Gastroesophageal sphincter (tissue), 4 donors: ENCODE measurements at regions not wholly inside any gene's neighbourhood (a gene's known extent, or its start where the extent isn't known, plus 50 kb on each side); places are given as distances from the start of the nearest gene placed in this dataset.

Source experiments
- ATAC-seq: fragments of 150-250 bp; one replicate; pipeline ENCODE4 v1.9.1; 2016; ENCODE audit warnings: mild to moderate bottlenecking, moderate library complexity
- H3K27ac ChIP-seq, 4 donors: fragments of 200-600 bp; sonication (generic) in 3 of 4; 1 replicate in 3 of 4; 2 replicates in 1 of 4; pipeline ENCODE4 v1.5.1; 2016 to 2019
- H3K27me3 ChIP-seq: fragments of 200-600 bp; sonication (generic); one replicate; pipeline ENCODE4 v1.5.1; 2019
- H3K36me3 ChIP-seq, 2 donors: fragments of 200-600 bp; sonication (generic); one replicate each; pipeline ENCODE4 v1.5.1; 2019; ENCODE audit warnings: control low read depth in 1 of 2
- H3K4me1 ChIP-seq, 3 donors: fragments of 200-600 bp; sonication (generic); 1 replicate in 2 of 3; 2 replicates in 1 of 3; pipeline ENCODE4 v1.5.1; 2016 to 2019; ENCODE audit warnings: control low read depth in 2 of 3
- H3K4me3 ChIP-seq, 2 donors: fragments of 200-600 bp; sonication (generic); one replicate each; pipeline ENCODE4 v1.5.1; 2019; ENCODE audit warnings: mild to moderate bottlenecking in 1 of 2, moderate library complexity in 1 of 2
- H3K9me3 ChIP-seq, 3 donors: fragments of 200-600 bp; sonication (generic); one replicate each; pipeline ENCODE4 v1.5.1; 2017 to 2019; ENCODE audit warnings: control low read depth in 2 of 3
- EP300 ChIP-seq: sonication (generic); formaldehyde crosslinking; IDR thresholded peaks from one replicate; pipeline ENCODE4 v1.6.1; 2017; ENCODE audit warnings: antibody characterized with exemption, mild to moderate bottlenecking
- POLR2A ChIP-seq, 2 donors: fragments of 450-650 bp; IDR thresholded peaks; one replicate each; pipeline ENCODE4 v1.6.1; 2017; ENCODE audit warnings: antibody characterized with exemption in 2 of 2, mild to moderate bottlenecking in 2 of 2, moderate library complexity in 1 of 2
- POLR2AphosphoS5 ChIP-seq: sonication (generic); formaldehyde crosslinking; IDR thresholded peaks from one replicate; pipeline ENCODE4 v1.6.1; 2017; ENCODE audit warnings: antibody characterized with exemption
- WGBS, 2 donors: methylation state at CpG; one replicate each; pipeline ENCODE4 v1.1.5; 2018; ENCODE audit warnings: low coverage in 1 of 2; 5-methylcytosine and 5-hydroxymethylcytosine counted together
- TF ChIP-seq, protein P1 (sequence below), 4 experiments: fragments of 200-600 bp in 2 of 4; fragments of 450-650 bp in 2 of 4; sonication (generic) in 1 of 4; IDR thresholded peaks; one replicate each; pipeline ENCODE4 v1.5.1; 2017 to 2019; ENCODE audit warnings: antibody characterized with exemption in 4 of 4, mild to moderate bottlenecking in 2 of 4, moderate library complexity in 2 of 4

- Histone ChIP-seq H3K27me3 (no peaks in the 10 kb centered on the region), H3K4me1 (peaks cover 0 to 33% (median 9%) of the 10 kb centered on the region in 3 donors), H3K4me3 (no peak overlapping the region), H3K27ac (peak overlapping the region in 2 of 4 donors; percentile 5 to 23), H3K36me3 (no peaks in the 10 kb centered on the region), H3K9me3 (no peaks in the 10 kb centered on the region)
- no peak for TF ChIP-seq POLR2A (IDR thresholded peaks at IDR 0.05)
- no peak for TF ChIP-seq EP300
- 62 to 63% methylated on average over 8 to 10 of the region's 12 CpGs for WGBS, 2 donors
- ATAC-seq, result no peak
Observed at GRCh38 chr9:16152276-16153101, 599.6 kb downstream of the CCDC171 start.

DNA sequence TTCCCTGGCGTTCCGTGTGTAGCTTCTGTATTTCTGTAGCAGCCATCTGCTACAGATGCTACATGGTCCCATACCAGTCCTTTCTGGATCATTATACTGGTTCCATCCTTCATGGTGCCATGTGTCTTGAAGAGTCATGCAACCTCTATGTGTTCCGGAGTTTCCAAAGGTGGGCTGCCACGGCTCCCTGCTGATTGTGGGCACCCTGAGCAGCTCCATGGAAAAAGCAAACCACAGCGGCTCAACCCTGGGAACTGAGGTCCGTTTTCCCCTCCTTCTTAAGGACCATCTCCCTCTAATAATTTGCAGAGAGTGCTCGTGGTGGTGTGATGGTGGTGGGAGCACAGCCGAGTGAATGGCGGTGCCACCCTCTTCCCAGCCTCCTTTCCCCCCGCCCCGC lies 600.4 kb downstream of the CCDC171 start:
- H3K27me3 ChIP-seq, result no peaks in the 10 kb centered on the region

GRCh38 chr9:16153741-16154140 lies 600.9 kb downstream of the CCDC171 start:
- no peaks in the 10 kb centered on the region for H3K9me3 ChIP-seq
- H3K4me3 ChIP-seq, result no peak overlapping the region
- ATAC-seq, result no peak
- H3K27me3 ChIP-seq, result no peaks in the 10 kb centered on the region
- WGBS, 2 donors, result 80 to 92% methylated on average over 2 of the region's 2 CpGs
- H3K4me1 ChIP-seq, result peaks cover 0 to 33% (median 9%) of the 10 kb centered on the region in 3 donors
- TF ChIP-seq POLR2AphosphoS5 (no peak), EP300 (no peak), POLR2A (IDR thresholded peaks at IDR 0.05) (no peak)
- TF ChIP-seq, protein P1, sequence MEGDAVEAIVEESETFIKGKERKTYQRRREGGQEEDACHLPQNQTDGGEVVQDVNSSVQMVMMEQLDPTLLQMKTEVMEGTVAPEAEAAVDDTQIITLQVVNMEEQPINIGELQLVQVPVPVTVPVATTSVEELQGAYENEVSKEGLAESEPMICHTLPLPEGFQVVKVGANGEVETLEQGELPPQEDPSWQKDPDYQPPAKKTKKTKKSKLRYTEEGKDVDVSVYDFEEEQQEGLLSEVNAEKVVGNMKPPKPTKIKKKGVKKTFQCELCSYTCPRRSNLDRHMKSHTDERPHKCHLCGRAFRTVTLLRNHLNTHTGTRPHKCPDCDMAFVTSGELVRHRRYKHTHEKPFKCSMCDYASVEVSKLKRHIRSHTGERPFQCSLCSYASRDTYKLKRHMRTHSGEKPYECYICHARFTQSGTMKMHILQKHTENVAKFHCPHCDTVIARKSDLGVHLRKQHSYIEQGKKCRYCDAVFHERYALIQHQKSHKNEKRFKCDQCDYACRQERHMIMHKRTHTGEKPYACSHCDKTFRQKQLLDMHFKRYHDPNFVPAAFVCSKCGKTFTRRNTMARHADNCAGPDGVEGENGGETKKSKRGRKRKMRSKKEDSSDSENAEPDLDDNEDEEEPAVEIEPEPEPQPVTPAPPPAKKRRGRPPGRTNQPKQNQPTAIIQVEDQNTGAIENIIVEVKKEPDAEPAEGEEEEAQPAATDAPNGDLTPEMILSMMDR (IDR thresholded peaks at IDR 0.05), result no peak
- H3K27ac ChIP-seq, result no peak overlapping the region
- H3K36me3 ChIP-seq, result no peaks in the 10 kb centered on the region

More for the DNA sequence above, 600.4 kb downstream of the CCDC171 start:
- WGBS, 2 donors, result 95 to 96% methylated on average over 7 to 9 of the region's 11 CpGs
- Histone ChIP-seq H3K4me3 (no peak overlapping the region), H3K36me3 (no peaks in the 10 kb centered on the region), H3K4me1 (peaks cover 0 to 33% (median 9%) of the 10 kb centered on the region in 3 donors), H3K27ac (no peak overlapping the region), H3K9me3 (no peaks in the 10 kb centered on the region)
- ATAC-seq, result no peak
- TF ChIP-seq POLR2AphosphoS5 (no peak), EP300 (no peak), POLR2A (IDR thresholded peaks at IDR 0.05) (no peak)
- TF ChIP-seq, protein P1 (IDR thresholded peaks at IDR 0.05), result no peak

DNA sequence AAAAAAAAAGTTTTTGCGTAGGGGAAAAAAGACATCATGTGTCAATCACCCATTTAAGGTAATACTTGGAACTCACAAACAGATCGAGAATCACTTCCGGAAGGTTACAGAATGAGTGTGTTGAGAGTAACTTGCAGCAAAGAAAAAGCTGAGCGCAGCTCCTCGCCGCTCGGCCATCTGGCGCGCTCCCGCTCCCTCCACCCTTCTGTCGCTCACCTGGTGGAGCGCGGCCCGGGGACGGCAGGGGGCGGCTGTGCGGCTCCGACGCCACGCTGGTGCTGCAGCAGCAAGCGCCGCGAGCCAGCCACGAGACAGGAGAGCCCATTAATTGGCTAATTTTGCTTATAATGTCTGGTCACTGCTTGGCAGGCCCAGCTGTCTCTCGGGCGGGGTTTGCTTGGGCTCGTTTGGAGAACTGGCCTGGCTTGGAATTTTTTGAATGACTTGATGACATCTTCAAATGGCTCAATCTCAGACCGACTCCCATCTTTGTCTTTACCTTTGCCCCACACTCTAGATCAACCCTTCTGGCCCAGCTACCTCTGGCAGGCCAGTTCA lies 601.8 kb downstream of the CCDC171 start:
- Histone ChIP-seq H3K27ac (no peak overlapping the region), H3K36me3 (no peaks in the 10 kb centered on the region), H3K27me3 (no peaks in the 10 kb centered on the region), H3K4me3 (peak overlapping the region in 1 of 2 donors; percentile 32), H3K4me1 (peaks cover 0 to 33% (median 9%) of the 10 kb centered on the region in 3 donors), H3K9me3 (no peaks in the 10 kb centered on the region)
- 10 to 24% methylated on average over 7 to 23 of the region's 28 CpGs for WGBS, 2 donors
- TF ChIP-seq, protein P1 (IDR thresholded peaks at IDR 0.05), result peak in 3 of 4 experiments; percentile 28 to 46 (median 34)
- no peak for TF ChIP-seq POLR2AphosphoS5
- ATAC-seq, result peak; percentile 71

DNA sequence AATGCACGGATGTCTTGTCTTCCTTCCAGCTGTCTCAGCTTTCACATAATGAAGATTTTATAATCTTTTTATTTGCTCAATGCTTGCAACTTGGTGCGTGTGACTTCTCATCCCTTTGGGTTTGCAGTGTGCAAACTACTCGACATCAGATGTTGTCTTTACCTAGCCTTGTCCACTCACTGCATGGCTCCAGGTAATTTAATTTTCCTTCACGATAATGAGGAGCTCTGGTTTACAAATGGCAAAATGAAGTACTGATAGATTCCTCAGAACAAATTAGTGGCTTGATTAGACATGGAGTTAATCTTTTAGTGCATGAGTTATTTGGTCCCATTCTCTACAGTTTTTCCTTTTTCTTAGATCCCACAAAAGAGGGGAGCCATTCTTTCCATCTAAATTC lies 603.0 kb downstream of the CCDC171 start:
- Histone ChIP-seq H3K36me3 (no peaks in the 10 kb centered on the region), H3K27ac (no peak overlapping the region), H3K27me3 (no peaks in the 10 kb centered on the region), H3K4me1 (peaks cover 0 to 24% (median 6%) of the 10 kb centered on the region in 3 donors), H3K4me3 (no peak overlapping the region), H3K9me3 (no peaks in the 10 kb centered on the region)
- TF ChIP-seq EP300 (no peak), POLR2AphosphoS5 (no peak), POLR2A (IDR thresholded peaks at IDR 0.05) (no peak)
- TF ChIP-seq, protein P1 (IDR thresholded peaks at IDR 0.05), result no peak
- WGBS, 2 donors, result 91 to 93% methylated on average over 4 of the region's 4 CpGs
- no peak for ATAC-seq
